ENCODE measurements at regions not wholly inside any gene's neighbourhood (a gene's known extent, or its start where the extent isn't known, plus 50 kb on each side); places are given as distances from the start of the nearest gene placed in this dataset.

DNA sequence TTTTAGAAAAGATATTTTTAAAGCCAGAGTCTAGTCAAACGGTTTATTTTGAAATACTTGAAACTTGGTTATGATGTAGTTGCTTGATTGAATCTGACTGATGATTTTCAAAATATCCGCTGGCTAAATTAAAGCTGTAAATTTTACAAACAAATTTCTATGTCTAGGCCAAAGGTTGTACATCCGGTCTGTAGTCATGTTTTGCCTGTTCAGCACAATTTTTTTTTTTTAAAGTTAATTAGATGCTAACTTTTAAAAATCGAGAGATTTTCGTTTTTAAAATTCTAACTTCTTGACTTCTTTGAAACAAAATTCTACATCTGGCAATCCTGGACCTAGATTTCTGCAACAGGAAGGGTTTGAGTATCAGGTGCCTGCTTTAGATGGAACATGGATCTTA lies 412.4 kb downstream of the TXNL1 start:
- DNase-seq (ENCODE audit: insufficient read length) = no peak
- TF ChIP-seq POLR2A (IDR thresholded peaks at IDR 0.05; ENCODE audit: low read depth, low read length) (no peak), TAF1 (IDR thresholded peaks at IDR 0.05; ENCODE audit: borderline replicate concordance, low read depth, low read length) (no peak), POLR2AphosphoS5 (IDR thresholded peaks at IDR 0.05; ENCODE audit: low read depth, low read length) (no peak)
- FAIRE-seq = no peak

DNA sequence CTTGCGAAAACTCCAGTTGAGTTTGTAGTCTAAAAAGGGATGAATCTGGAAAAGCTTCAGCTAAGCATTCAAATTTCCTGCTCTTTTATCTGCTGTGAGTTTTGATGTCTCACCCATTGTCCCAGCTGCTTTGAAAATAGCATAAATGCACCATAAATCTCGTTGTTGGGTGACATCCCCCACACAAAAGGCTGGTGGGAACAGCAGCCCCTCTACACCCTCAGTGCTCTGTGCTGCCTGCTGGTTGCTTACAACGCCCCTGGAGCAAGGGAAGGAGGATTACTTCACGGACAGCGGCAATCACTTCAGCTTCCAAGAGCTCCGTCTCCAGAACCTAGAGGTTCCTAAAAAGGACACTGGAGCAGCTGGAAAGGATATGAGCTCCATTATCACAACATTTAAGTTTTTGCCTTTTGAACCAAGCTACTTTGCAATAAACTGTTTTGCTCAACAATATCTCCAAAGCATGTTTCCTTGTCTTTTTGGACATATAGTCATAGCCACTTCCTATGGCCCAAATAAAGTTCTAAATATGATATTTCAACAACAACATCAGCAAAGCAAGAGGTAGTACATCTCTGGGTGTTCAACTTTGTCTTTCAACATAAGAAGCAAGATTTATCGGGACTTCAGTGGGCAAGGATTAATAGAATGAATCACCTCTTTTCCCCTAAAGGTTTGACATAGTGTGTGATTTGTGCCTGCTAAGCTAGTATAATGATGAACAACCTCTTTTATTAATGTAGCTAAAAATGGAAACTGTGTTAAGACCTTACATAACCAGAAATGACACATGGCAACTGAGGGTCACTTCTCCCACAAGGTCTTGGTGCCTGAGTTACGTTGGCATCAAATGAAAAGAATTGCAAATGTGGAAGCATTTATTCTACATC lies 413.5 kb downstream of the TXNL1 start:
- DNase-seq (ENCODE audit: insufficient read length) (no peak), FAIRE-seq (no peak)

DNA sequence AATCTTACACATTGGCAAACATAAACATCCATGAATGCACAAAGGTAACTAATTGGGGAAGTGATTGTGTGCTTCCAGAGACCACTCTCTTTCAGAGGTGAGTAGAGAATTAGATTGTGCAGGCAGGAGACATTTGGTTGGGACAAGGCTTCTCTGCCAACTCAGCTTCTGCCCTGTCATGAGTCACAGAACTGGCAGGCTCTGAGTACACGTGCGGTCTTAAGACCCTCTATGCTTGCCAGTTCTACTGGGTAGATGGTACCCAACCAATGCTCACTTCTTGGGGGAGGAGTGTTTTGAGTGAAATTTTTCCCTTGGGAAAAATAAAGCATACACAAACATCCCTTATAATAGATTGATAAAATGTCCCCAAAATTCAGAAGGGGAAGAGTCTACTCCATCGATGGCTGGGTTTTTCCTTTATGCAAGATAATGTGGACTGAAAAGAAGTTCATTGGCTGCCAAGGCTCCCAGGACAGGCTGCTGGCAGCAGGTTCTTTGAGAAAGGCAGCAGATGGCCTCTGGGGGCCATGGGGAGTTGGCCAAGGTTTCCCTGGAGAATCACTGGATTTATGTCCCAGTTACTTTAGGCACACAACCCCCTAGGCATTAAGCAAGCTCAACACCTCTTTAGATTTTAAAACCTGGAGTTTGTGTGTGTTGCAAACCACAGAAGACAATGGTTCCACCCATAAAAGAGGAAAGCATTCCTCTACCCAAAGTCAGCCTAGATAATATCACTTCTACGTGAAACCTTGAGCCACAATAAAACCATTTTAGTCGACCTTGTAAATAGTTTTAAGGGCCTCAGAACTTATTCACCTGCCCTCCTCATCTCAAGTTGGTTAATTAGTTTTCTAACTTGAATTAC lies 417.0 kb downstream of the TXNL1 start:
- no peak for FAIRE-seq
- no peak for DNase-seq (ENCODE audit: insufficient read length)

More for the DNA sequence above, 413.5 kb downstream of the TXNL1 start:
- no peak for TF ChIP-seq POLR2A (IDR thresholded peaks at IDR 0.05; ENCODE audit: low read depth, low read length)
- TF ChIP-seq POLR2AphosphoS5 (IDR thresholded peaks at IDR 0.05; ENCODE audit: low read depth, low read length) = no peak
- TF ChIP-seq TAF1 (IDR thresholded peaks at IDR 0.05; ENCODE audit: borderline replicate concordance, low read depth, low read length) = no peak

DNA sequence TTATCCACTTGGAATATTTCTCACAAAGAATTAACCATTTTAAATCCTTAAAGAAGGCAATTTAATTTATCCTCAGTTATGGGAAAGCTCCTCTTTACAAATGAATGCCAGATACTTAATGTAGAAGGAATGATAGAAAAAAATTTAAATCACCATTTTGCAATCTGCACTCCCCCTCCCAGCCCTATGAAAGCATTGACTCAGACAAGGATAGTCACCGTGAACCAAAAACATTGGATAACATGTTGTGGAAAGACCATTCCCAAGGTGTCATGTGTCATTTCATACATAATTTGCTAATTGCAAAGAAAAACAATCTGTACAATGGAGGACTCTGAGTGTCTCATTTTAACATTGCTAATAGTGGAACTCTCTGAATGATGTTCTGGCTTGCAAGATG lies 421.0 kb downstream of the TXNL1 start:
- no peak for DNase-seq (ENCODE audit: insufficient read length)
- no peak for TF ChIP-seq POLR2AphosphoS5 (IDR thresholded peaks at IDR 0.05; ENCODE audit: low read depth, low read length)
- FAIRE-seq = no peak

More for the DNA sequence above, 417.0 kb downstream of the TXNL1 start:
- TF ChIP-seq POLR2A (IDR thresholded peaks at IDR 0.05; ENCODE audit: low read depth, low read length) (no peak), POLR2AphosphoS5 (IDR thresholded peaks at IDR 0.05; ENCODE audit: low read depth, low read length) (no peak), TAF1 (IDR thresholded peaks at IDR 0.05; ENCODE audit: borderline replicate concordance, low read depth, low read length) (no peak)

DNA sequence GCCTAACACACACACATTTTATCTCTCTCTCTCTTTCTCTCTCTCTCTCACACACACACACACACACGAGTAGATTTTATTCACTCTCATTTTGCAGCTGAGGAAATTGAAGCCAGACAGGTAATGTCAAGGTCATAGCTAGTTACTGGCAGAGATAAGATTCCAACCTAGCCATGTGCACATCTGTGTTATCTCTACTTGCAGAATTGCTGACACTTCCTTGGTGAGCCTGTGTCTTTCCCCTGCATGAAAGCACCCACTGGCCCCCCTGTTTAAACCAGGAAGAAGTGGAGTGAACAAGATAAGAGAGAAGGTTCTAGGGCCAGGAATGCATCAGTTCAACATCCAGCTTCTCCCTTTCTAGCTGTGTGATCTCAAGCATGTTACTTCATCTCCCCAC lies 423.7 kb downstream of the TXNL1 start:
- DNase-seq (ENCODE audit: insufficient read length) = no peak
- no peak for FAIRE-seq
- TF ChIP-seq TAF1 (IDR thresholded peaks at IDR 0.05; ENCODE audit: borderline replicate concordance, low read depth, low read length) = no peak
- no peak for TF ChIP-seq POLR2A (IDR thresholded peaks at IDR 0.05; ENCODE audit: low read depth, low read length)
- TF ChIP-seq POLR2AphosphoS5 (IDR thresholded peaks at IDR 0.05; ENCODE audit: low read depth, low read length) = no peak

DNA sequence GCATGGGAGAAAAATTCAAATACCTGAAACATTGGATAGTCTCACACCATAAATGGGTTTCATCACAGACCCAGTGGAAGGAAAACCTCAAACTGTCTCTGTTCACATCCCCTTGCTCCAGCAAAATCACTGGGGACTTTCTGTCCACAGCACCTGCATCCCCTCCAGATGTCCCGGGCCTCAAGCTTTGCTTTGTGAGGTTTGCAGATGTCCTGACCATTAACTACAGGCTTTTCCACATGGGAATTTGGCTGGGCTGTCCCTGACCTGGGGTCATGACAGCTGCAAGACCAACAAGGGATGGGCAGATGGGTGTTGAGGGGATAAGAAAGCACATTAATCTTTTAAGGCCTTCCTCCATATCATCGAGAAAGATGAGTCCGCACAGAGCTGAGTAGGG lies 427.9 kb downstream of the TXNL1 start:
- DNase-seq (ENCODE audit: insufficient read length) (no peak), FAIRE-seq (no peak)
- TF ChIP-seq POLR2AphosphoS5 (IDR thresholded peaks at IDR 0.05; ENCODE audit: low read depth, low read length) (no peak), TAF1 (IDR thresholded peaks at IDR 0.05; ENCODE audit: borderline replicate concordance, low read depth, low read length) (no peak), POLR2A (IDR thresholded peaks at IDR 0.05; ENCODE audit: low read depth, low read length) (no peak)

DNA sequence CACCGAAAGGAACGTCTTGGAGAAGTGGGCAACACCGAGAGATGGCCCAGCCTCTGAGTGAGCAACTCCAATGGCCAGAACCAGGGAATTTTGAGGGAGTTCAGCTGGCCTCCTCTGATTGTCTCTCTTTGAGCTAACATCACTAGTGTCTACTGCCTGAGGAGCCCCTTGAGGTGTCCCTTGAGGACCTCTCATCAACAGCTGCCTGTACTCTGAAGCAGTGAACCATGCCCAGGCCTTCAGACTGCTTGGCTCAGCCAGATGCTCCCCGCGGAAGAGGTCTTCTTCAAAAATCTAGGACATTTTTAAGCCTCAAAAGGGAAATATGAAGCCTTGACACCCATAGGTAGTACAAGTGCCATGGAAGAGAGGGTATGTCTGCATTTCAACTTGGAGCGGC lies 430.4 kb downstream of the TXNL1 start:
- FAIRE-seq (no peak), DNase-seq (ENCODE audit: insufficient read length) (no peak)
- TF ChIP-seq POLR2A (IDR thresholded peaks at IDR 0.05; ENCODE audit: low read depth, low read length) (no peak), TAF1 (IDR thresholded peaks at IDR 0.05; ENCODE audit: borderline replicate concordance, low read depth, low read length) (no peak), POLR2AphosphoS5 (IDR thresholded peaks at IDR 0.05; ENCODE audit: low read depth, low read length) (no peak)

DNA sequence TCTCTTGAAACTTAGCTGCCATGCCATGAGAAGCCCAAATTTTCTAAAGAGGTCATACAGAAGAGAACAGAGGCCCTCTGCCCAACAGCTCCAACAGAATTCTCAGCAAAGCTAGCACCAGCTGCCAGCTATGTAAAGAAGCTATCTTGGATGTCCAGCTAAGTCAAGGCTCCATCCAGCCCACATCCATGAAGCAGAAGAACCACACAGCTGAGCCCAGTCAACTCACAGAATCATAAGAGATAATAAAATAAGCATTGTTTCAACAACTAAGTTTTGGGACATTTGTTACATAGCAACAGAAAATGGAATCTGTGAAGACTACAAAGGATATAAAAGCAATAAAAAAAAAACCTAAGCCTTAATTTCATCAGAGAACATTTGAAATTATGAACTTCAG lies 434.3 kb downstream of the TXNL1 start:
- FAIRE-seq (no peak), DNase-seq (ENCODE audit: insufficient read length) (no peak)
- no peak for TF ChIP-seq TAF1 (IDR thresholded peaks at IDR 0.05; ENCODE audit: borderline replicate concordance, low read depth, low read length)

DNA sequence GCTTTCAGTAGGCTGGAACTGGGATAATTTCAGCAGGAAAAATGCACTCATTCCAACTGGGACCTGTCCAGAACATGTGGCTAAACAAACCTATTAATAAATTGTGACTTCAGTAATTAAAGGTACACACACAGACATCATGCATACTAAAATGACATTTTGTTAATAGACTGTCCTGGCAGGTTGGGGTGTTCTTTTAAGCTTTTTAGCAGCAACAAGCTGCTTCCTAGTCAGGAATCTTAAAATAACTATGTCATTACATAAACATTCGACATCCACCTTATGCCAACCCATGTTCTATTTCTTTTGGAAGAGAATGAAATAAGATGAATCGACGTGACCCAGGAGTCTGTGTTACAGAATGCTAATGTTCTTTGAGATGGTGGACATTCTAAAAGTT lies 435.7 kb downstream of the TXNL1 start:
- no peak for TF ChIP-seq POLR2AphosphoS5 (IDR thresholded peaks at IDR 0.05; ENCODE audit: low read depth, low read length)
- DNase-seq (ENCODE audit: insufficient read length) = no peak
- FAIRE-seq = no peak

DNA sequence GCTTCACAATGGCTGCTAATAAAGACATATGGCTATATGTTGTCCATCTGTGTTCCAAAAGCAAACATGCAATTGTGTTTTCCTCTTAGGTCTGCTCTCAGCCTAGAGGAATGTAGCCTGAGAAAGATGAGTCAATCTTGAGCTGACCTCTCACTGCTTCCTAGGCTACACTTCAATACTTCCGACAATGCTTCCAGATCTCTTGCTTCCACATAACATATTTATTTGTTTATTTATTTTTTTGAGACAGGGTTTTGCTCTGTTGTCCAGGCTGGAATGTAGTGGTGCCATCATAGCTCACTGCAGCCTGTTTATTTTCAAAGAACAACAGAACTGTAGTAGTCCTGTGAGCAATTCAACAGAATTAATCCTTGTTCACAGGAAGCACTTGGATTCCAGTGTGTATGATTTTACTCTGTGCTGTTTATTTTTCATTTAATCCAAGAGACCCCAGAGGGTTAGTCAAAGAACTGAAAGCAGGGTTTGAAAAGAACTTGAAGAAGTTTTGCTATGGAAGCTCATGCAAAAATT lies 437.9 kb downstream of the TXNL1 start:
- TF ChIP-seq TAF1 (IDR thresholded peaks at IDR 0.05; ENCODE audit: borderline replicate concordance, low read depth, low read length) (no peak), POLR2A (IDR thresholded peaks at IDR 0.05; ENCODE audit: low read depth, low read length) (no peak), POLR2AphosphoS5 (IDR thresholded peaks at IDR 0.05; ENCODE audit: low read depth, low read length) (no peak)
- FAIRE-seq = no peak
- no peak for DNase-seq (ENCODE audit: insufficient read length)

DNA sequence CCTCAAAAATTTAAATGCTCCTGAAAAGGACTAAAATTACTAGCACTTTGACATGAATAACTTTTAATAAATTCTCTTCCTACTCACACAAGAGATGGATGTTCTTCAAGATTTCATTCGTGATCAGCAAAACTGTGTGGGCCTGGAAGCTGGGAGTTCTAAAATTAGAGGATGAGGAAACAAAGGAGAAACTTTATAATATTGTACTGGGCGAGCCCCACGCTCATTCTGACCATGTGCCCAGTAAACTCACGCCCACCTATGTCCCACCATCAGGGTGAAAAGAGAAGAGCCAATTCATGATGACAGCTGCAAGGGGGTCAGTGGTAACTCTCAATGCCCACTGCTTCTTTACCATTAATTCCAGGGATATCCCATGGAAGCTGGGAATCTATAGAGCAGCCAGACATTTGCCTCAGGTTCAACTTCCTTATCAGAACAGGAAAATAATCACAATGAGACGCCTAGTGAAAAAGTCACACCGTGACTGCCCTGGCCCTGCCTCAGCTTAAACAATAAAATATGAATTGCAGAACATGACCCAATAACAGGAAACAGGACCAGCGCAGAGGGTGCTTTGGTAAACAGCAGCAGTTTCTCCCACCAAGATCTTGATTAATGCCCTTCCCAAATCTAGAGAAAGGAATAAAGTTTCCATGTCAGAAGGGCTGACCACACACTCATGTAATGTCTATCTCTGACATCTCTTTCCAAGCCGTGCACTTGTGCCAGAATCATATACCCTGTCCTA lies 438.6 kb downstream of the TXNL1 start:
- FAIRE-seq (no peak), DNase-seq (ENCODE audit: insufficient read length) (no peak)
- TF ChIP-seq POLR2AphosphoS5 (IDR thresholded peaks at IDR 0.05; ENCODE audit: low read depth, low read length) (no peak), POLR2A (IDR thresholded peaks at IDR 0.05; ENCODE audit: low read depth, low read length) (no peak), TAF1 (IDR thresholded peaks at IDR 0.05; ENCODE audit: borderline replicate concordance, low read depth, low read length) (no peak)

Data from GM12892 (cell line).